ENCODE measurements at regions not wholly inside any gene's neighbourhood (a gene's known extent, or its start where the extent isn't known, plus 50 kb on each side); places are given as distances from the start of the nearest gene placed in this dataset.

- no peak for TF ChIP-seq EZH2phosphoT487 (IDR thresholded peaks at IDR 0.05; ENCODE audit: borderline replicate concordance, low read depth, low read length)
- no peak for TF ChIP-seq CTCF (conservative IDR thresholded peaks at IDR 0.05; ENCODE audit: low read length)
- Histone ChIP-seq H3K36me3 (ENCODE audit: insufficient read depth, low read length) (no peaks in the 10 kb centered on the region), H3K4me3 (ENCODE audit: low read depth, low read length, poor library complexity, severe bottlenecking) (no peak overlapping the region), H2AFZ (ENCODE audit: low read length) (no peak overlapping the region), H3K4me2 (ENCODE audit: low read length) (no peak overlapping the region), H3K27ac (ENCODE audit: low read depth, low read length, poor library complexity, severe bottlenecking) (no peak overlapping the region), H4K20me1 (ENCODE audit: insufficient read depth, low read length) (no peaks in the 10 kb centered on the region), H3K9me2 (ENCODE audit: insufficient read depth, low read length) (no peaks in the 10 kb centered on the region), H3K4me1 (ENCODE audit: insufficient read depth, low read length, poor library complexity, severe bottlenecking) (no peaks in the 10 kb centered on the region), H3K79me2 (ENCODE audit: insufficient read depth, low read depth, low read length) (no peaks in the 10 kb centered on the region), H3K9me3 (ENCODE audit: low read length) (no peaks in the 10 kb centered on the region)
- CTCF ChIA-PET (ENCODE audit: unreplicated experiment) = no interaction called here
- intact Hi-C loops (cut with micrococcal nuclease; ENCODE audit: unreplicated experiment) = no loop called here
- DNase-seq (ENCODE audit: low spot score) = no peak
- POLR2A ChIA-PET = interaction anchor here (0.7 to 1.7 kb wide), 2 partner anchors 15 to 67 kb away, joined by 3 to 5 read pairs; no protein-coding TSS in a partner anchor
- BruUV-seq (replicated peaks) = no TSS peak
These were observed 50.8 kb upstream of the GAB1 start for GRCh38 chr4:143285696-143286437.

GRCh38 chr4:143286701-143287571 lies 49.7 kb upstream of the GAB1 start:
- no TSS peak for BruUV-seq (replicated peaks)
- ChIA-PET POLR2A (interaction anchor here (1.1 kb wide), 1 partner anchor 12 kb away, joined by 5 read pairs; no protein-coding TSS in a partner anchor), CTCF (ENCODE audit: unreplicated experiment) (no interaction called here)

More at GRCh38 chr4:143286701-143287571, 49.7 kb upstream of the GAB1 start:
- Histone ChIP-seq H3K9me2 (ENCODE audit: insufficient read depth, low read length) (no peaks in the 10 kb centered on the region), H3K27ac (ENCODE audit: low read depth, low read length, poor library complexity, severe bottlenecking) (no peak overlapping the region), H2AFZ (ENCODE audit: low read length) (no peak overlapping the region), H3K4me2 (ENCODE audit: low read length) (no peak overlapping the region), H3K4me1 (ENCODE audit: insufficient read depth, low read length, poor library complexity, severe bottlenecking) (no peaks in the 10 kb centered on the region), H3K36me3 (ENCODE audit: insufficient read depth, low read length) (no peaks in the 10 kb centered on the region), H3K4me3 (ENCODE audit: low read depth, low read length, poor library complexity, severe bottlenecking) (no peak overlapping the region), H3K9me3 (ENCODE audit: low read length) (no peaks in the 10 kb centered on the region), H4K20me1 (ENCODE audit: insufficient read depth, low read length) (no peaks in the 10 kb centered on the region), H3K79me2 (ENCODE audit: insufficient read depth, low read depth, low read length) (no peaks in the 10 kb centered on the region)
- TF ChIP-seq CTCF (conservative IDR thresholded peaks at IDR 0.05; ENCODE audit: low read length) (no peak), EZH2phosphoT487 (IDR thresholded peaks at IDR 0.05; ENCODE audit: borderline replicate concordance, low read depth, low read length) (no peak)
- DNase-seq (ENCODE audit: low spot score) = no peak
- intact Hi-C loops (cut with micrococcal nuclease; ENCODE audit: unreplicated experiment) = no loop called here

All from OCI-LY7 (cell line).